Adrenal gland (tissue), 9 donors: ENCODE measurements at regions not wholly inside any gene's neighbourhood (a gene's known extent, or its start where the extent isn't known, plus 50 kb on each side); places are given as distances from the start of the nearest gene placed in this dataset.

ENCODE experiments used
- DNase-seq, 7 donors: peaks; one replicate each; pipeline ENCODE4 v3.0.0-alpha.2; 2019 to 2020
- H3K27ac ChIP-seq, 5 donors: fragments of 200-600 bp; sonication (generic) in 4 of 5; 1 replicate in 3 of 5; 2 replicates in 2 of 5; pipeline versions ENCODE4 v1.5.1 to v1.8.0; 2016 to 2020; ENCODE audit warnings: mild to moderate bottlenecking in 1 of 5
- H3K27me3 ChIP-seq: fragments of 200-600 bp; 2 replicates; pipeline ENCODE4 v1.8.0; 2021
- H3K36me3 ChIP-seq, 2 donors: fragments of 200-600 bp; replicated peaks in 1 of 2; 1 replicate in 1 of 2; 2 replicates in 1 of 2; pipeline versions ENCODE4 v1.5.1 to v1.8.0; 2018 to 2022
- H3K4me1 ChIP-seq, 2 donors: fragments of 200-600 bp; replicated peaks in 1 of 2; 1 replicate in 1 of 2; 2 replicates in 1 of 2; pipeline versions ENCODE4 v1.5.1 to v1.8.0; 2018 to 2021
- H3K4me3 ChIP-seq, 4 donors: fragments of 200-600 bp; sonication (generic) in 3 of 4; one replicate each; pipeline ENCODE4 v1.5.1; 2016 to 2018
- H3K9me3 ChIP-seq, 3 donors: fragments of 200-600 bp; sonication (generic) in 1 of 3; replicated peaks in 1 of 3; 1 replicate in 2 of 3; 2 replicates in 1 of 3; pipeline versions ENCODE4 v1.5.1 to v1.8.0; 2016 to 2021
- POLR2A ChIP-seq, 2 donors: fragments of 450-650 bp; IDR thresholded peaks; one replicate each; pipeline ENCODE4 v1.6.1; 2017; ENCODE audit warnings: antibody characterized with exemption in 2 of 2, mild to moderate bottlenecking in 2 of 2, moderate library complexity in 1 of 2
- WGBS, 4 donors: extraction: QIAGEN DNeasy Blood & Tissue Kit in 2 of 4; methylation state at CpG; one replicate each; pipeline versions ENCODE4 v1.1.5 to v1.1.7; 2013 to 2017; 5-methylcytosine and 5-hydroxymethylcytosine counted together
- intact Hi-C, 2 donors: fragments of 100-400 bp; cut with DNase I; formaldehyde crosslinking; loops; one replicate each; pipeline versions ENCODE4 v1.14.1 to v1.15.0; 2022 to 2023
- TF ChIP-seq, protein P1 (sequence below), 6 experiments: fragments of 450-650 bp in 4 of 6; fragments of 200-600 bp in 2 of 6; sonication (generic) in 1 of 6; IDR thresholded peaks; 1 replicate in 5 of 6; 2 replicates in 1 of 6; pipeline versions ENCODE4 v1.5.1 to v1.8.0; 2016 to 2021; ENCODE audit warnings: antibody characterized with exemption in 6 of 6, mild to moderate bottlenecking in 2 of 6, moderate library complexity in 1 of 6
- donor health status: healthy with polysubstance abuse.
- donor health status: Bipolar disorder and iron deficiency.
- donor health status: DM: yes; HTN: yes; CAD: no.
- donor health status: DM: no; HTN: no; CAD: no.
- donor health status: DM: no; HTN: no; CAD: no.

DNA sequence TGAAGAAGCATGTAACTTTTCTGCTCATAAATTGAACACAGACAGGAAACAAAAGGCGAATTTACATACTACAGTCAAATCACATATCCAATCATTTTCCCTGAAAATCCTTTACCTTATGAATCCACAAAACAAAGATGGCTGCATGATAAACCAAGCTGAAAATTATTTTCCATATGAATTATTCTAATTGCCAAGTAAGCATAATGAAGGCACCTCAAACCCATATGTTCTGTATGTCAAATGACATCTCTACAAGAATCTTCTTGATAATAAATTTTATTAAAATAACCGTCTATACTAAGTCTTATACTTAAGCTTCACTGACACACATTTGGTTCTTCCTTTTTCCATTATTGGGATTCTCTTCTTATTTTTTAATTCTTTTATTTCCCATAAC, 1242.6 kb downstream of the CNTNAP5 start:
- Histone ChIP-seq H3K9me3 (no peaks in the 10 kb centered on the region), H3K4me3 (no peak overlapping the region), H3K27me3 (no peaks in the 10 kb centered on the region), H3K4me1 (no peaks in the 10 kb centered on the region), H3K36me3 (no peaks in the 10 kb centered on the region), H3K27ac (no peak overlapping the region)
- 69 to 79% (median 74%) methylated on average over 2 of the region's 2 CpGs for whole genome bisulfite sequencing, 4 donors
- intact Hi-C loops: no loop called here
- TF ChIP-seq, protein P1, sequence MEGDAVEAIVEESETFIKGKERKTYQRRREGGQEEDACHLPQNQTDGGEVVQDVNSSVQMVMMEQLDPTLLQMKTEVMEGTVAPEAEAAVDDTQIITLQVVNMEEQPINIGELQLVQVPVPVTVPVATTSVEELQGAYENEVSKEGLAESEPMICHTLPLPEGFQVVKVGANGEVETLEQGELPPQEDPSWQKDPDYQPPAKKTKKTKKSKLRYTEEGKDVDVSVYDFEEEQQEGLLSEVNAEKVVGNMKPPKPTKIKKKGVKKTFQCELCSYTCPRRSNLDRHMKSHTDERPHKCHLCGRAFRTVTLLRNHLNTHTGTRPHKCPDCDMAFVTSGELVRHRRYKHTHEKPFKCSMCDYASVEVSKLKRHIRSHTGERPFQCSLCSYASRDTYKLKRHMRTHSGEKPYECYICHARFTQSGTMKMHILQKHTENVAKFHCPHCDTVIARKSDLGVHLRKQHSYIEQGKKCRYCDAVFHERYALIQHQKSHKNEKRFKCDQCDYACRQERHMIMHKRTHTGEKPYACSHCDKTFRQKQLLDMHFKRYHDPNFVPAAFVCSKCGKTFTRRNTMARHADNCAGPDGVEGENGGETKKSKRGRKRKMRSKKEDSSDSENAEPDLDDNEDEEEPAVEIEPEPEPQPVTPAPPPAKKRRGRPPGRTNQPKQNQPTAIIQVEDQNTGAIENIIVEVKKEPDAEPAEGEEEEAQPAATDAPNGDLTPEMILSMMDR (IDR thresholded peaks at IDR 0.05): no peak
- no peak for TF ChIP-seq POLR2A (IDR thresholded peaks at IDR 0.05)
- no peak for DNase-seq

DNA sequence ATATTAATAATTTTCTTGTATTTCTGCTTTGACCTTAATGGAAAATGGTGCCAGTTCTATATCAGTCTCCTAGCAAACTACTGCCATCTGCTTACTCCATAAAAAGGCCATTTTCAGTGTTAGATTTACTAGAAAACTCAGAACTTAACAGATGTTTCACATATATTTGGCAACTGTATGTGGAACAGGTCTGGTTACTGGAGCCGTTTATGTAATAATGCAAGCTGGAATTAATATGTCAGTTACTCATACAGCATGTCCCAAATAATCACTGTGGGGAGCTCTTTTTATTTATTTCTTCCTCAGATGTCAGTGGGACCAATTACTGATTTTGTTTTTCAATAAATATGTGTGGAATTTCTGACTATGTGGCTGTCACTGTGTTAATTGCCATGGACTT, 1247.6 kb downstream of the CNTNAP5 start:
- WGBS, 4 donors: 41 to 66% (median 62%) methylated on average over 1 of the region's 1 CpG
- intact Hi-C loops: no loop called here
- no peak overlapping the region for H3K4me3 ChIP-seq
- no peaks in the 10 kb centered on the region for H3K36me3 ChIP-seq
- DNase-seq: no peak
- no peak overlapping the region for H3K27ac ChIP-seq
- no peaks in the 10 kb centered on the region for H3K4me1 ChIP-seq
- H3K27me3 ChIP-seq: no peaks in the 10 kb centered on the region
- TF ChIP-seq, protein P1 (IDR thresholded peaks at IDR 0.05): no peak
- TF ChIP-seq POLR2A (IDR thresholded peaks at IDR 0.05): no peak
- no peaks in the 10 kb centered on the region for H3K9me3 ChIP-seq

DNA sequence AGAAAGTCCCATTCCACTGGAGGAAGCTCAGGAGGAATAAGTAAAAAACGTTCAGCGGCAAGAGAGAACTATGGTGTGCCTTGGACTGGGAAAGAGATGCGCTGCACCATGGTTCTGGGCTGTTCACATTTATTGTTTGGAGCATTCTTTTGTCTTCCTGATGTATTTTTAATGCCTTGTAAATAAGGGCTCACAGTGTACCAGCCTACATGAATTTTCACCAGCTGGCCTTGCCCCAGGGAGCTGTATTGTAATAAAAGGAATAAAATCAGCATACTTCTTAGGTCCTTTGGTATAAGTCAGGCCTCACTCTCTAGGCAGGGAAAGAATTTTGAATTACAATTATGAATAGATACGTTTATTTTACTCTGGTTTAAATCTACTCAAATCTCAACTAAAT, 1249.6 kb downstream of the CNTNAP5 start:
- DNase-seq: no peak
- 77 to 83% (median 80%) methylated on average over 4 of the region's 4 CpGs for WGBS, 4 donors
- Histone ChIP-seq H3K4me1 (no peaks in the 10 kb centered on the region), H3K27ac (no peak overlapping the region), H3K36me3 (no peaks in the 10 kb centered on the region), H3K4me3 (no peak overlapping the region), H3K9me3 (no peaks in the 10 kb centered on the region), H3K27me3 (no peaks in the 10 kb centered on the region)
- no peak for TF ChIP-seq POLR2A (IDR thresholded peaks at IDR 0.05)
- TF ChIP-seq, protein P1 (IDR thresholded peaks at IDR 0.05): no peak
- intact Hi-C loops: no loop called here

DNA sequence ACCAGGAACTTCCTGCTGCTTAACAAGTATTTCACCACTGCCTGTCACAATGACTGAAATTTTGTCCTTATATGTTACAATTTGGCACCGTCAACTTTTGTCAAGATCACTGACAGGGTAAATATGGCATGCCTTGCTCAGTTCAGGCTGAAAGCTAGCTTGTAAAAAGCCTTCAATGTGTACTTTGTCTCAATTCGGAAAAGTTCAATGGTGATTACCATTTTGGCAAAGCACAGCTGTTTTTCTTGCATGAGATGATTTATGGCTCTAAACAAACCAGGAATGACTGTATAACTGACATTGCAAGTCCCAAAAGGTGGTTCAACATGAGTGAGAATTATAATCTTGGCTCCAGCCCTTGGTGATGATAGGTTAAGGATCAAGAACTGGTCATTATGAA, 1255.2 kb downstream of the CNTNAP5 start:
- DNase-seq: no peak
- H3K9me3 ChIP-seq: no peaks in the 10 kb centered on the region
- H3K27ac ChIP-seq: no peak overlapping the region
- intact Hi-C loops: no loop called here
- H3K4me3 ChIP-seq: no peak overlapping the region
- no peaks in the 10 kb centered on the region for H3K27me3 ChIP-seq
- no peaks in the 10 kb centered on the region for H3K4me1 ChIP-seq
- 47 to 67% (median 61%) methylated on average over 2 of the region's 2 CpGs for WGBS, 4 donors
- TF ChIP-seq, protein P1 (IDR thresholded peaks at IDR 0.05): no peak
- TF ChIP-seq POLR2A (IDR thresholded peaks at IDR 0.05): no peak
- no peaks in the 10 kb centered on the region for H3K36me3 ChIP-seq
